ENCODE measurements at regions not wholly inside any gene's neighbourhood (a gene's known extent, or its start where the extent isn't known, plus 50 kb on each side); places are given as distances from the start of the nearest gene placed in this dataset.

GRCh38 chr5:62791059-62791458 lies 212.4 kb downstream of the LRRC70 start:
- no peak overlapping the region for H3K4me3 ChIP-seq (ENCODE audit: low read depth, low read length)
- TF ChIP-seq POLR2A (IDR thresholded peaks at IDR 0.05; ENCODE audit: extremely low read depth, insufficient read length): no peak
- TF ChIP-seq CTCF (IDR thresholded peaks at IDR 0.05; ENCODE audit: low read depth, low read length): peak; percentile 30
- TF ChIP-seq MYC (IDR thresholded peaks at IDR 0.05; ENCODE audit: low read depth, low read length): no peak
- no peak for TF ChIP-seq MAX (IDR thresholded peaks at IDR 0.05; ENCODE audit: low read depth, low read length)
- peak; percentile 23 for DNase-seq (ENCODE audit: low read depth)

- TF ChIP-seq MAX (IDR thresholded peaks at IDR 0.05; ENCODE audit: low read depth, low read length) (no peak), CTCF (IDR thresholded peaks at IDR 0.05; ENCODE audit: low read depth, low read length) (no peak), MYC (IDR thresholded peaks at IDR 0.05; ENCODE audit: low read depth, low read length) (no peak), POLR2A (IDR thresholded peaks at IDR 0.05; ENCODE audit: extremely low read depth, insufficient read length) (no peak)
- no peak for DNase-seq (ENCODE audit: low read depth)
Measured at GRCh38 chr5:62790348-62790747, 211.7 kb downstream of the LRRC70 start.

GRCh38 chr5:62786099-62786498 lies 207.5 kb downstream of the LRRC70 start:
- no peak for TF ChIP-seq MYC (IDR thresholded peaks at IDR 0.05; ENCODE audit: low read depth, low read length)
- TF ChIP-seq CTCF (IDR thresholded peaks at IDR 0.05; ENCODE audit: low read depth, low read length): no peak
- TF ChIP-seq POLR2A (IDR thresholded peaks at IDR 0.05; ENCODE audit: extremely low read depth, insufficient read length): no peak
- H3K4me3 ChIP-seq (ENCODE audit: low read depth, low read length): no peak overlapping the region
- no peak for DNase-seq (ENCODE audit: low read depth)

More at GRCh38 chr5:62790348-62790747, 211.7 kb downstream of the LRRC70 start:
- H3K4me3 ChIP-seq (ENCODE audit: low read depth, low read length): no peak overlapping the region

GRCh38 chr5:62785588-62785987 lies 207.0 kb downstream of the LRRC70 start:
- no peak for DNase-seq (ENCODE audit: low read depth)
- no peak for TF ChIP-seq POLR2A (IDR thresholded peaks at IDR 0.05; ENCODE audit: extremely low read depth, insufficient read length)
- TF ChIP-seq MAX (IDR thresholded peaks at IDR 0.05; ENCODE audit: low read depth, low read length): no peak
- no peak for TF ChIP-seq MYC (IDR thresholded peaks at IDR 0.05; ENCODE audit: low read depth, low read length)
- TF ChIP-seq CTCF (IDR thresholded peaks at IDR 0.05; ENCODE audit: low read depth, low read length): no peak
- no peak overlapping the region for H3K4me3 ChIP-seq (ENCODE audit: low read depth, low read length)

GRCh38 chr5:62783374-62784057 lies 204.9 kb downstream of the LRRC70 start:
- no peak overlapping the region for H3K4me3 ChIP-seq (ENCODE audit: low read depth, low read length)
- no peak for TF ChIP-seq CTCF (IDR thresholded peaks at IDR 0.05; ENCODE audit: low read depth, low read length)
- TF ChIP-seq POLR2A (IDR thresholded peaks at IDR 0.05; ENCODE audit: extremely low read depth, insufficient read length): no peak
- no peak for TF ChIP-seq MYC (IDR thresholded peaks at IDR 0.05; ENCODE audit: low read depth, low read length)
- TF ChIP-seq MAX (IDR thresholded peaks at IDR 0.05; ENCODE audit: low read depth, low read length): no peak
- DNase-seq (ENCODE audit: low read depth): no peak
